ENCODE measurements at regions not wholly inside any gene's neighbourhood (a gene's known extent, or its start where the extent isn't known, plus 50 kb on each side); places are given as distances from the start of the nearest gene placed in this dataset.

GRCh38 chr2:58973811-58974281 lies 732.7 kb upstream of the FANCL start:
- TF ChIP-seq RARB (CRISPR knock-in tag; IDR thresholded peaks at IDR 0.05) = no peak
- TF ChIP-seq CREB5 (CRISPR knock-in tag; IDR thresholded peaks at IDR 0.05; ENCODE audit: low read depth) = no peak
- no peak for TF ChIP-seq TOX (CRISPR knock-in tag; IDR thresholded peaks at IDR 0.05; ENCODE audit: borderline replicate concordance)
- TF ChIP-seq ZNF70 (CRISPR knock-in tag; IDR thresholded peaks at IDR 0.05) = no peak
- no peak for TF ChIP-seq ZFP3 (CRISPR knock-in tag; IDR thresholded peaks at IDR 0.05)
